OCI-LY7 (cell line): ENCODE measurements at regions not wholly inside any gene's neighbourhood (a gene's known extent, or its start where the extent isn't known, plus 50 kb on each side); places are given as distances from the start of the nearest gene placed in this dataset.

Source experiments
- BruUV-seq: library from RNA; stranded (reverse); fragments of 400-500 nt; replicated peaks from 2 replicates; lab custom pipeline; 2021; lab: Mats Ljungman, UMichigan
- CTCF ChIA-PET: fragments of 300-600 bp; sonication (Branson Sonifier 250); formaldehyde crosslinking; loops from one replicate; lab custom pipeline; 2022; ENCODE audit warnings: antibody characterized with exemption; ENCODE audit not compliant: unreplicated experiment; lab: Charles Lee
- POLR2A ChIA-PET: fragments of 300-600 bp; sonication (Branson Sonifier 250); formaldehyde crosslinking; loops from one replicate; lab custom pipeline; 2022; ENCODE audit warnings: antibody characterized with exemption; lab: Charles Lee
- DNase-seq: peaks from one replicate; pipeline ENCODE4 v3.0.0-alpha.2; 2015; ENCODE audit warnings: low spot score
- H2AFZ ChIP-seq: fragments of 200-600 bp; sonication (generic), shearing (Covaris generic); 2 replicates; pipeline ENCODE4 v1.6.1; 2014; ENCODE audit warnings: mild to moderate bottlenecking, antibody characterized with exemption, low read length, moderate library complexity
- H3K27ac ChIP-seq: fragments of 200-600 bp; sonication (generic); 2 replicates; pipeline ENCODE4 v1.5.1; 2014; ENCODE audit warnings: mixed run types, low read depth, mild to moderate bottlenecking, moderate library complexity, low read length, inconsistent platforms; ENCODE audit not compliant: poor library complexity, severe bottlenecking
- H3K36me3 ChIP-seq: fragments of 200-600 bp; sonication (generic); 2 replicates; pipeline ENCODE4 v1.6.1; 2014; ENCODE audit warnings: mild to moderate bottlenecking, antibody characterized with exemption, low read length, moderate library complexity, mixed read lengths; ENCODE audit not compliant: insufficient read depth
- H3K4me1 ChIP-seq: fragments of 200-600 bp; sonication (generic); 2 replicates; pipeline ENCODE4 v1.5.1; 2014; ENCODE audit warnings: mild to moderate bottlenecking, low read length; ENCODE audit not compliant: insufficient read depth, poor library complexity, severe bottlenecking
- H3K4me2 ChIP-seq: fragments of 200-600 bp; sonication (generic); 2 replicates; pipeline ENCODE4 v1.6.1; 2014; ENCODE audit warnings: mild to moderate bottlenecking, low read length
- H3K4me3 ChIP-seq: fragments of 200-600 bp; sonication (generic); 2 replicates; pipeline ENCODE4 v1.5.1; 2014; ENCODE audit warnings: mild to moderate bottlenecking, low read depth, low read length; ENCODE audit not compliant: poor library complexity, severe bottlenecking
- H3K79me2 ChIP-seq: fragments of 200-600 bp; sonication (generic); 2 replicates; pipeline ENCODE4 v1.6.1; 2016; ENCODE audit warnings: low read depth, mild to moderate bottlenecking, low read length, moderate library complexity, mixed read lengths; ENCODE audit not compliant: insufficient read depth
- H3K9me2 ChIP-seq: fragments of 200-600 bp; sonication (generic); 2 replicates; pipeline ENCODE4 v1.6.1; 2016; ENCODE audit warnings: mild to moderate bottlenecking, low read length, mixed read lengths; ENCODE audit not compliant: insufficient read depth
- H3K9me3 ChIP-seq: fragments of 200-600 bp; sonication (generic); 2 replicates; pipeline ENCODE4 v1.6.1; 2014; ENCODE audit warnings: mild to moderate bottlenecking, mixed run types, low read length, mixed read lengths
- H4K20me1 ChIP-seq: fragments of 200-600 bp; sonication (generic); 2 replicates; pipeline ENCODE4 v1.6.1; 2014; ENCODE audit warnings: mild to moderate bottlenecking, antibody characterized with exemption, low read length, moderate library complexity, mixed read lengths; ENCODE audit not compliant: insufficient read depth
- EZH2phosphoT487 ChIP-seq: fragments of 200-600 bp; sonication (generic); IDR thresholded peaks from 2 replicates; pipeline ENCODE4 v1.6.1; 2018; ENCODE audit warnings: low read depth, borderline replicate concordance, mild to moderate bottlenecking, mixed run types, antibody characterized with exemption, low read length, moderate library complexity, mixed read lengths
- intact Hi-C: fragments of 100-400 bp; cut with micrococcal nuclease; formaldehyde crosslinking; loops from one replicate; pipeline ENCODE4 v1.10.0; 2022; ENCODE audit not compliant: unreplicated experiment
- TF ChIP-seq, protein P1 (sequence below): fragments of 200-600 bp; sonication (generic); conservative IDR thresholded peaks from 2 replicates; pipeline ENCODE4 v1.5.1; 2014; ENCODE audit warnings: mild to moderate bottlenecking, antibody characterized with exemption, low read length, moderate library complexity, mixed read lengths

DNA sequence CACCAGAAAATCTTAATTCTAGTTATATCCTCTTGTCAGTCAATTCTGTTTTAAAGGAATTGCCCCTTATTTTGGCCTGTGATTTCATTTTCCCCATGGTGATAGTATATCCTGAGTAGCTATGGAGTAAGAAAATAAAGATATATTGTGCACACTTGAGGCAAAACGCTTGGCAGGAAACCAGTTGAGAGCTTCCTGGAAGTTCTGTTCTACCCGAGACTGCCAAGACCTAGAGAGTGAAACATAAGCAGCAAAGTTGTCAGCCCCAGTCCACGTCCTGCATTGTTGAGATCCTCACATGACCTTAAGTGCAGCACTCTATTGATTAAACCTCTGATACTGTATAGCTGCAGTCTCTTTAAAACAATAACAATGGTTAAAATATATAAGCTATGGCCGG lies 235.2 kb downstream of the CDC14C start:
- H3K4me1 ChIP-seq: no peaks in the 10 kb centered on the region
- no peaks in the 10 kb centered on the region for H3K36me3 ChIP-seq
- H3K27ac ChIP-seq: no peak overlapping the region
- no peak overlapping the region for H3K4me2 ChIP-seq
- BruUV-seq: no TSS peak
- no peak for DNase-seq
- TF ChIP-seq, protein P1, sequence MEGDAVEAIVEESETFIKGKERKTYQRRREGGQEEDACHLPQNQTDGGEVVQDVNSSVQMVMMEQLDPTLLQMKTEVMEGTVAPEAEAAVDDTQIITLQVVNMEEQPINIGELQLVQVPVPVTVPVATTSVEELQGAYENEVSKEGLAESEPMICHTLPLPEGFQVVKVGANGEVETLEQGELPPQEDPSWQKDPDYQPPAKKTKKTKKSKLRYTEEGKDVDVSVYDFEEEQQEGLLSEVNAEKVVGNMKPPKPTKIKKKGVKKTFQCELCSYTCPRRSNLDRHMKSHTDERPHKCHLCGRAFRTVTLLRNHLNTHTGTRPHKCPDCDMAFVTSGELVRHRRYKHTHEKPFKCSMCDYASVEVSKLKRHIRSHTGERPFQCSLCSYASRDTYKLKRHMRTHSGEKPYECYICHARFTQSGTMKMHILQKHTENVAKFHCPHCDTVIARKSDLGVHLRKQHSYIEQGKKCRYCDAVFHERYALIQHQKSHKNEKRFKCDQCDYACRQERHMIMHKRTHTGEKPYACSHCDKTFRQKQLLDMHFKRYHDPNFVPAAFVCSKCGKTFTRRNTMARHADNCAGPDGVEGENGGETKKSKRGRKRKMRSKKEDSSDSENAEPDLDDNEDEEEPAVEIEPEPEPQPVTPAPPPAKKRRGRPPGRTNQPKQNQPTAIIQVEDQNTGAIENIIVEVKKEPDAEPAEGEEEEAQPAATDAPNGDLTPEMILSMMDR: no peak
- no peak for TF ChIP-seq EZH2phosphoT487
- no peaks in the 10 kb centered on the region for H4K20me1 ChIP-seq
- no peaks in the 10 kb centered on the region for H3K9me3 ChIP-seq
- no peak overlapping the region for H3K4me3 ChIP-seq
- no peaks in the 10 kb centered on the region for H3K9me2 ChIP-seq
- CTCF ChIA-PET: no interaction called here
- intact Hi-C loops: no loop called here
- POLR2A ChIA-PET: no interaction called here
- H2AFZ ChIP-seq: no peak overlapping the region
- no peaks in the 10 kb centered on the region for H3K79me2 ChIP-seq

DNA sequence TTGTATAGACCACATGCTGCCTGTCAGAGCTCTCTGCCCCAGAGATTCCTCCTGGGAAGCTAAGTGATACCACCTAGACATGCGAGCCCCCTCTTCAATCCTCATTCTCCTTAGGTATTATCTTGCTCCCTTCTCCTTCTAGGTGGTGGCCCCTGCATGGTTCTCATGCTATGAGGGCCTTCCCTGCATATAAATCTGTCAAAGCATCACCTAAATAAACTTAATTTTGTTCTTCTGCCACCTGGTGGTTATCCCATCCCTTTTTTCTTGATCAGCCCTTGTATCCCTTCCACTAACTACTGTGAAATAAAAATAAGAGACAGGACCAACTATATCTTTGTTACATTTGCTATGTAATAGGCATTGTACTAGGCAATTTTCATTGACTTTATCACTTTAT lies 242.1 kb downstream of the CDC14C start:
- Histone ChIP-seq H4K20me1 (no peaks in the 10 kb centered on the region), H2AFZ (peak overlapping the region; percentile 52; the same call in 1 of the 2 replicates), H3K79me2 (no peaks in the 10 kb centered on the region), H3K4me3 (no peak overlapping the region), H3K36me3 (no peaks in the 10 kb centered on the region), H3K27ac (no peak overlapping the region), H3K9me2 (no peaks in the 10 kb centered on the region), H3K4me2 (no peak overlapping the region), H3K4me1 (no peaks in the 10 kb centered on the region), H3K9me3 (no peaks in the 10 kb centered on the region)
- BruUV-seq: no TSS peak
- POLR2A ChIA-PET: no interaction called here
- TF ChIP-seq EZH2phosphoT487: no peak
- TF ChIP-seq, protein P1: peak; percentile 76
- CTCF ChIA-PET: no interaction called here
- peak; percentile 40 for DNase-seq
- intact Hi-C loops: loop anchor here (10.0 kb wide), 2 partner anchors 162 to 628 kb away; no protein-coding TSS in a partner anchor

DNA sequence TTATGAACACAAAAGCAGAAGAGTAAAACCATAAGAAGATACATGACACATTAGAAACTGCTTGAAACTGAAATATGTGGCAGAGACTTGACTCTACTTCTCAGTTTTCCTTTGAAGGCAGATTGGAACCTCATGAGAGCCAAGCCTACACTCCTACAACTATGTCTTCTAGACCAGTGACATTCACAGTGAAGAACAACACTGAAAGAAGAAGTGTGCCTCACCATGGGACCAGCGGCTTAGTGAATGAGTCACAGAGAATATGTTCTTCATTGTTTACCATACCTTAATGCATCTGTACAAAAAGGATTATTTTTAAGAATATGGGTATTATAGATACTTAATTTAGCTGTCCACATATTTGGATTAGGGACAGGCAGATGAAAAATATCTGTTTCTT lies 248.3 kb downstream of the CDC14C start:
- Histone ChIP-seq H3K4me2 (no peak overlapping the region), H2AFZ (0 out of 2 replicates have a peak overlapping the region, but pooled peaks have one; percentile 6), H3K4me3 (no peak overlapping the region), H4K20me1 (no peaks in the 10 kb centered on the region), H3K9me2 (no peaks in the 10 kb centered on the region), H3K36me3 (no peaks in the 10 kb centered on the region), H3K9me3 (no peaks in the 10 kb centered on the region), H3K4me1 (no peaks in the 10 kb centered on the region), H3K27ac (no peak overlapping the region), H3K79me2 (no peaks in the 10 kb centered on the region)
- intact Hi-C loops: no loop called here
- TF ChIP-seq, protein P1: no peak
- TF ChIP-seq EZH2phosphoT487: no peak
- ChIA-PET CTCF (no interaction called here), POLR2A (interaction anchor here (0.8 to 1.2 kb wide), 2 partner anchors 17 to 32 kb away, joined by 3 read pairs; no protein-coding TSS in a partner anchor)
- BruUV-seq: no TSS peak
- no peak for DNase-seq
